ENCODE measurements at regions not wholly inside any gene's neighbourhood (a gene's known extent, or its start where the extent isn't known, plus 50 kb on each side); places are given as distances from the start of the nearest gene placed in this dataset.

DNA sequence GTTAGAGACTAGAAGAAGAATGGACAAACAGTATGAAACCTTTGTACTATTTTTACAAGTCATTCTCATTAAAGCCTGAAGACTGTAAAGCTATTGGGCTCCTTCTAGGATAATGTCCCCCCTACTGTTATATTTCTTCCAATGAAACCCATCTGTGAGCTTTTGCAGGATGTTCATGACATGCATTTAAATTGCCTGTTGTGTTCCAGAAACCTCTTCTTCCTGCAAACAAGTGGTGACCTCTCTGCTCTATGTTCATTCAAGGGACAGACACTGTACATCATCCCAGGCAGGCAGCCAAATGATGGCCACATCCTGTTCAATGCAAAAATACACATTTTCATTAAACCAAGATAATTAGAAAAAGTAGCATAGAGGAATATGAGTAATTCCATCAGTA lies 128.0 kb downstream of the C4orf33 start:
- Histone ChIP-seq H3K27me3 (replicated peaks) (no peaks in the 10 kb centered on the region), H3K27ac (no peak overlapping the region), H3K36me3 (replicated peaks) (no peaks in the 10 kb centered on the region), H3K4me3 (ENCODE audit: low read depth, low read length) (no peak overlapping the region)
- in situ Hi-C loops (cut with HindIII; ENCODE audit: low pct_ligation_motif_present, low sequenced_read_pairs), result no loop called here
- no peak for DNase-seq
- TF ChIP-seq CTCF (IDR thresholded peaks at IDR 0.05; ENCODE audit: low read depth, low read length, missing control alignments), result no peak

GRCh38 chr4:129230846-129231245 lies 134.9 kb downstream of the C4orf33 start:
- in situ Hi-C loops (cut with HindIII; ENCODE audit: low pct_ligation_motif_present, low sequenced_read_pairs), result no loop called here
- Histone ChIP-seq H3K4me3 (ENCODE audit: low read depth, low read length) (no peak overlapping the region), H3K36me3 (replicated peaks) (no peaks in the 10 kb centered on the region), H3K27ac (no peak overlapping the region), H3K27me3 (replicated peaks) (no peaks in the 10 kb centered on the region)
- no peak for TF ChIP-seq CTCF (IDR thresholded peaks at IDR 0.05; ENCODE audit: low read depth, low read length, missing control alignments)
- DNase-seq, result no peak

DNA sequence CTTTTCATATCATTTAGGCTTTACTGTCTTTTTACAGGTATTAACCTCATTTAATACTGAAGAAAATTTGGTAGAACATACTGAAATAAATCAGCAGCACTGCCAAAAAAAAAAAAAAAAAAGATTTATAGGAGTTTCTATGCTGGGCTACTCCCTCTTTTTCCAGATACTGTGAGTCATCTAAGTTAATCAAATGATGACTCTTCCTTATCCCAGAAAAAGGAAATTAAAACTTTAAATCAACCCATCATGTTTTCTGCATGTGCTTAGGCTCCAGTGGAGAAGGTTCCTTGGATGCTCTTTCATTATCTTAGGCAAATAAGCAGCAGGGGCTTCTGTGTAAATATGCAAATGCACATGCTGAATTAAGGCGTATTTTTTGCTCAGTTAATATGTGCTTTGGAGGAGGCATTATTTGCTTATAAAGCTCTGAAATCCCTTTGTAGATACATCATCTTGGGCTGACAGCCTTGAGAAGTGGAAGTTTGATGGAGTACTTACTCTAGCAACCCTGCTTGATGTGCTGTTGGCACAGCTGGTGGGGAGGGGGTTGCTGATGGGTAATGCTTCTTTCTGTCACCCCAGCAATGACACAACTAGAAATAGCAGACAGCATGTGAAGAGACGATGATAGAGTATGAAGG lies 136.1 kb downstream of the C4orf33 start:
- in situ Hi-C loops (cut with HindIII; ENCODE audit: low pct_ligation_motif_present, low sequenced_read_pairs), result no loop called here

GRCh38 chr4:129232589-129233337 lies 136.8 kb downstream of the C4orf33 start:
- in situ Hi-C loops (cut with HindIII; ENCODE audit: low pct_ligation_motif_present, low sequenced_read_pairs), result no loop called here

More for the DNA sequence above, 136.1 kb downstream of the C4orf33 start:
- no peak for DNase-seq
- H3K4me3 ChIP-seq (ENCODE audit: low read depth, low read length), result no peak overlapping the region
- H3K36me3 ChIP-seq (replicated peaks), result no peaks in the 10 kb centered on the region
- H3K27ac ChIP-seq, result no peak overlapping the region
- no peaks in the 10 kb centered on the region for H3K27me3 ChIP-seq (replicated peaks)
- no peak for TF ChIP-seq CTCF (IDR thresholded peaks at IDR 0.05; ENCODE audit: low read depth, low read length, missing control alignments)

DNA sequence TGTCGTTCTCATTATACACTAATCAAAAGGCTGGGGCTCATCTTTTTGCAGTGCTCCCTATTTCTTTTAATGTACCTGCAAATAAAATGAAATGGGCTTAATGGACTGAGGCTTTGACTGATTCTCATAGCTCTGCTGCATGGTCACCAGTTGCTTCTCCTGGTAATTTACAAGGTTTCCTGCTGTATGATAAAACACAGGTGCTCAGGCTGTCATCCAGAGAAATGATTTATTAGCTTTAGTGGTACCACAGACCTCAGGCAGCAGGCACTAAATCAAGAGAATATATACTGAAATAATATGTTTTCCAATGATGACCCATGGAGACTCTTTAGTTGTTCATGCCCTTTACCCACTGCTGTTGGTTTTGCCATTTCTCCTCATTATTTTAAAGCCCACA lies 137.7 kb downstream of the C4orf33 start:
- no peaks in the 10 kb centered on the region for H3K36me3 ChIP-seq (replicated peaks)
- no peaks in the 10 kb centered on the region for H3K27me3 ChIP-seq (replicated peaks)
- DNase-seq, result no peak
- H3K27ac ChIP-seq, result no peak overlapping the region
- in situ Hi-C loops (cut with HindIII; ENCODE audit: low pct_ligation_motif_present, low sequenced_read_pairs), result no loop called here
- no peak overlapping the region for H3K4me3 ChIP-seq (ENCODE audit: low read depth, low read length)
- no peak for TF ChIP-seq CTCF (IDR thresholded peaks at IDR 0.05; ENCODE audit: low read depth, low read length, missing control alignments)

More at GRCh38 chr4:129232589-129233337, 136.8 kb downstream of the C4orf33 start:
- Histone ChIP-seq H3K4me3 (ENCODE audit: low read depth, low read length) (no peak overlapping the region), H3K36me3 (replicated peaks) (no peaks in the 10 kb centered on the region), H3K27ac (no peak overlapping the region), H3K27me3 (replicated peaks) (no peaks in the 10 kb centered on the region)
- DNase-seq, result no peak
- TF ChIP-seq CTCF (IDR thresholded peaks at IDR 0.05; ENCODE audit: low read depth, low read length, missing control alignments), result no peak

All from brain microvascular endothelial cell (primary cell).